C1 segment of cervical spinal cord (tissue), 14 donors: ENCODE measurements at regions not wholly inside any gene's neighbourhood (a gene's known extent, or its start where the extent isn't known, plus 50 kb on each side); places are given as distances from the start of the nearest gene placed in this dataset.
A peak's percentile ranks its signal among the peaks of the same experiment; 100 is the strongest.

Experiments used
- DNase-seq, 14 donors: peaks; one replicate each; lab custom pipeline; 2025; lab: John Stamatoyannopoulos, UW

DNA sequence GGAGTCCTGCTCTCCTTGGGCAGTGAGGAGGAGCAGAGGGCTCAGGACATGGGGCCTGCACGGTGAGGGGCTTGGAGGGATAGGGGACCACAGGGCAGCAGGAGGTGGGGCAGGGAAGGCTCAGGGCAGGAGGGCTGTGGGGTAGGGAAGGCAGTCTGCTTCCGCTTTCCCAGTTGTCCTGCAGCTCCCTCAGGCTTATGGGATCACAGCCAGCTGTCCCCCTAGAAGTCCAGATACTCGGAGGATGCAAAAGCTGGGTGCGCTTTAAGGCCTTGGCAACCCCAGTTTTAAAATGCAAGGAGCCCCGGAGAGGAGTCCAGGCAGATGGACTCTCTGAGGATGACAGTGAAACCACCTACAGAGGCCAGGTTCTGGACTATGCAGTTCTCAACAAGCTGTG, 299.1 kb upstream of the FOXF1 start:
- no peak for DNase-seq

DNA sequence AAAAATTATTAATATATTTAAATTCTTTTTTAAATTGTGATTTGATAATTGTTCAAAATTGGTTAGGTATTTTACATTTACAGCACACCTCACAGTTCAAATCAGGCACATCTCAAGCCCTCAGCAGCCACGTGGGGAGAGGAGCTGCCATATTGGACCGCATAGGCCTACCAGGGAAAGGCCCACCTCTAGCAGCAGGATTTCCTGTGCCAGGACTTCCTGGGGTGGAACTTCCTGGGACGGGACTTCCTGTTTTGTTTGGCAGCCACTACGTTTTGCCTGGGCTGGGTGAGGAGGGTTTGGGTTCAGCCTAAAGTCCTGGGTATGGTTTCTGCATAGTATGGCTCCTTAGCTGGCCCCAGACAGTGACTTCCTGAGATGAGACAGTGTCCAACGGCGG, 298.5 kb upstream of the FOXF1 start:
- no peak for DNase-seq

DNA sequence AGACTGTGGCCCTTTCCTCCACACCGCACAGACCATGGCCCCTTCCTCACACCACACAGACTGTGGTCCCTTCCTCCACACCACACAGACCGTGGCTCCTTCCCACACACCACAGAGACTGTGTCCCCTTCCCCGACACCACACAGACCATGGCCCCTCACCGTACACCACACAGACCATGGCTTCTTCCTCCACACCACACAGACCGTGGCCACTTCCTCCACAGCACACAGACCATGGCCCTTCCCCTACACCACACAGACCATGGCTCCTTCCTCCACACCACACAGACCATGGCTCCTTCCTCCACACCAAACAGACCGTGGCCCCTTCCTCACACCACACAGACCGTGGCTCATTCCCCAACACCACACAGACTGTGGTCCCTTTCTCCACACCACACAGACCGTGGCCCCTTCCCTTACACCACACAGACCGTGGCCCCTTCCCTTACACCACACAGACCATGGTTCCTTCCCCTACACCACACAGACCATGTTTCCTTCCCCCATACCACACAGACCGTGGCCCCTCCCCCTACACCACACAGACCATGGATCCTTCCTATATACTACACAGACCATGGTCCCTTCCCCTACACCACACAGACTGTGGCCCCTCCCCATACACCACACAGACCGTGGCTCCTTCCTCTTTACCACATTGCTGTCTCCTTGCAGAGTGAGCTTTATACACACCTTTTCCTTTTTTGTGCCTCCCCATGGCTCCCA, 297.5 kb upstream of the FOXF1 start:
- peak in 4 of 14 donors; percentile 6 to 34 (median 6) for DNase-seq

DNA sequence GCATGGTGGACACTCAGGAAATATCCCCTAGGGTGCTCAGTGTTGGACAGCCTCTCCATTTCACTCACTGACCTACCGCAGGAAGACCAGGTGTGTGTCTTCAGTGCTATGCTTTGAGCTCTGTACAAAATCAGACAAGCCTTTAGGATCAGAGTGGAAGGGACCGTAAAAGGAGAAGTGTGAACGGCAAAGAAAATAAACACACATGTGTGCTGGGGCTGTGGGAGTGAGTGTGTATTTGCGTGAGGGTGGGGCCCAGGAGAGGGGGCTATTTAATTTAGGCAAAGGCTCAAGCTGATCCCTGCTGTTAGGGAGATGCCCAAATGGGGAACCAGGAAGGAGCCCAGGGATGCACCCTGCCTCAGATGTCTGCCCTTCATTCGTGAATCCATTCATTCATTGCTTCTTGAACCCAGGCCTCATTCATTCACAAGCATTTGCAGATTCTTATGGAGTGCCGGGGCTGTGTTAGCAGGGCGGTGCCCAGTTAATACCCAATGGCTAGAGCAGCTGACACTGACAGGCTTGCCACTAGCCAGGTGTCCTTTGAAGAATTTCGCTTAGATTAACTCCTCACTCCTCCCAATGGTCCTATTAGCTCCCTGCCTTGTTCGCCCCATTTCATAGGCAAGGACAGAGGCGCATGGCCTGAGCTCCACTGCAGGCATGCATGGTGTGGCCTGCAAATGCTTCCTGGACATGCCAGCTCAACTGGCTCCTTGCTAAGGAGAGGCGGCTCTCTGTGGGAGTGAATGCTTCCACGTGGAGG, 296.7 kb upstream of the FOXF1 start:
- no peak for DNase-seq

DNA sequence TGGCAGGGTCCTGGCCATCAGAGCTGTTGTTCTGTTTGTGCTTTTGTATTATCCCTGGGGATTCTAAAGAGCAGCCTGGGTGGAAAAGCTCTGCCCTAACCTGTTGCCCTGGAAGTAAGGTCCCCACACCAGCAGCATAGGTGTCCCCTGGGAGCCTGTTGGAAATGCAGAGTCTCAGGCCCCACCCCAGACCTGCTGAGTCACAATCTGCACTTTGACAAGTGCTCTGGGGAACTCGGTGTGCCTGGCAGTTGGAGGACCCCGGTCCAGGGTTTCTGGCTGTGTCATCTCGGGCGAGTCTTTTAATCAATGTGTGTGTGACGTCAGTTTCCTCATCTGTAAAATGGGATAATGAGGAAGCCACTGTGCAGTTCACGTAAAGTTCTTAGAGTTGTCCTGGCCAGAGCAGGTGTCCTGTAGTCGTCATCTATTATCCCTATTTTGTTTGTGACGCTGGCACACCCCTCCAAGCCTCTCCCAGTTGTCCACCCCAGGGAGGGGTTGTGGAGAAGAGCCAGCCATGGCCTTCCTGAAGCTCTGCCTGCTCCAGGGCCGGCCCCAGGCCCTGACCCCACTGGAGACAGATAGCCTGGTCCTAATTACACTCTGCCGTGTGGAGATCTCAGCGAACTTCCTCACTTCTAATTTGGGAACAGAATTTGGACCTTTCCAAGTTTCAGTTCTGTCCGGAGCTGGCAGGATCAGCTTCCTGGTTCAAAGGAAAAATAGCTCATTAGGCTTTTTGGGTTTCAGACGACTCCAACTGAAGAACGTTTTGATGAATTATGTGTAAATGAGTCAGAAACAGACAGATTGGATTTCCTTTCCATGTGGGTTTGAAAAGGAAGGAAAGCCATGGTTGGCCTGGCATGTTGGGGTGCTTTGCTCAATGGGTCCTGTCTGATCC, 295.7 kb upstream of the FOXF1 start:
- DNase-seq: peak in 1 of 14 donors; percentile 7

DNA sequence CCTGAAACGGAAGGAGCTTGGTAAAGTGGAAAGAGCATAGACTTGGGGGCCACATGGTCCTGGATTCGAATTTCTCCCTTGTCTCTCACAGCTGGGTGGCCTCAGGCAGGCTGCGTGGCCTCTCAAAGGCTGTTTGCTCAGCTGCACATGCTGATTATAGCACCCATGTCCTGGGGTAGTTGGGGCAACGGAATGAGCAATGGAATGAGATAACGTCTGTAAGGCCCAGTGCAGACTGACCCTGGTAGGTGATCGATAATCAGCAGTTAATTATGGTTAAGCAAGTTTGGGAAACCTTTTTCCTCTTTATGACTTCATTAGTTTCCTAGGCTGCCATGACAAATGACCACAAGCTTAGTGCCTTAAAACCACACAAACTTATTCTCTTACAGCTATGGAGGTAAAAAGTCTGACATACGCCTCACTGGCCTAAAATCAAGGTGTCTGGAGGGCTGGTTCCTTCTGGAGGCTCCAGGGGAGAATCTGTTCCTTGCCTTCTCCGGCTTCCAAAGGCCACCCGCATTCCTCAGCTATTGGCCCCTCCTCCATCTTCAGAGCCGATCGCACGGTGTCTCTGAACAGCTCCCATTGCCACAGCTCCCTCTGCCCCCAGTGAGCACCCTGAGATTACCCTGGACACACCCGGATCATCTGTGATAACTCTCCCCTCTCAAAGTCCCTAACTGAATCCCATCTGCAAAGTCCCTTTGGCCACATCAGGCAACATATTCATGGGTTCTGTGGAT, 294.9 kb upstream of the FOXF1 start:
- DNase-seq: no peak

DNA sequence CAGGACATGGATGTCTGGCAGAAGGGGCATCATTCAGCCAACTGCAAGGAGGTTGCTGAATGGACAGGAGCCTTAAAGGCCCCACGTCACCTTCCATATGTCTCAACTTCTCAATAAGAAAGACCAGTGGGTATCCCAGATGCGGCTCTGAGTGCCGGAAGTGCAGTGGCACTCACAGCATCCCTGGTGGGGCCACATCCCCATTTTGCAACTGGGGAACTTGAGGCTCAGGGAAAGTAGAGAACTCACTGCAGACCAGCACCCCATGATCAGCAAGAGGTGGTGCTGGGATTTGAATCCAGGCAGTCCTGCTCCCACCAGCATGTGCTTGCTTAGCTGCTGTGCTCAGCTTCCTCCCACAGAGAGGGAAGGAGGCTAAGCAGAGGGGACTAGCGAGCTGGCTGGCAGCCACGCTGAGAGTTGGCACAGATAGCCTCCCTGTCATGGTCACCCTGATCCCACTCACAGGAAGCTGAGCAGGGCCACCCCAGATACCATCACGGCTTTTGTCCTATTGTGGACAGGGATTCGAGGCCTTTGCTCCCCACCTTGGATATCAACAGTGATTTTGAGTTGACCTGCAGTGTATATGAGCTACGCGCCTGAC, 294.2 kb upstream of the FOXF1 start:
- DNase-seq: no peak

DNA sequence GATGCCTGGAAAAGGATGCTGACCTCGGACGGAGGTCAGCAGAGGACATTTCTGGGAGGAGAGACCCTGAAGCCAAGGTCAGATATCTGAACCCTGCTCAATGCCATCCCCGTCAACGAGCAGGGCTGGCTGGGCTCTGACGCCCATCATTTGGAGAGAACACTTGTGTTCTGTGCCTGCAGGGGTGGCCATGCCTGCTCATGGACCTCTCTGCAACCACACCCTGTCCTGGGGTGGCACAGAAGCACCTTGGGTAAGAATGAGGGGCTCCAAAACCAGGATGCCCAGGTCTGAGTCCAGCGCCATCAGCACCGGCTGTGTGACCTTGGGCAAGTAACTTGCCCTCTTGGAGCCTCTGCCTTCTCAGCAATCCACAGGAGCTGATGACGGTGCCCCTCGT, 293.7 kb upstream of the FOXF1 start:
- no peak for DNase-seq

DNA sequence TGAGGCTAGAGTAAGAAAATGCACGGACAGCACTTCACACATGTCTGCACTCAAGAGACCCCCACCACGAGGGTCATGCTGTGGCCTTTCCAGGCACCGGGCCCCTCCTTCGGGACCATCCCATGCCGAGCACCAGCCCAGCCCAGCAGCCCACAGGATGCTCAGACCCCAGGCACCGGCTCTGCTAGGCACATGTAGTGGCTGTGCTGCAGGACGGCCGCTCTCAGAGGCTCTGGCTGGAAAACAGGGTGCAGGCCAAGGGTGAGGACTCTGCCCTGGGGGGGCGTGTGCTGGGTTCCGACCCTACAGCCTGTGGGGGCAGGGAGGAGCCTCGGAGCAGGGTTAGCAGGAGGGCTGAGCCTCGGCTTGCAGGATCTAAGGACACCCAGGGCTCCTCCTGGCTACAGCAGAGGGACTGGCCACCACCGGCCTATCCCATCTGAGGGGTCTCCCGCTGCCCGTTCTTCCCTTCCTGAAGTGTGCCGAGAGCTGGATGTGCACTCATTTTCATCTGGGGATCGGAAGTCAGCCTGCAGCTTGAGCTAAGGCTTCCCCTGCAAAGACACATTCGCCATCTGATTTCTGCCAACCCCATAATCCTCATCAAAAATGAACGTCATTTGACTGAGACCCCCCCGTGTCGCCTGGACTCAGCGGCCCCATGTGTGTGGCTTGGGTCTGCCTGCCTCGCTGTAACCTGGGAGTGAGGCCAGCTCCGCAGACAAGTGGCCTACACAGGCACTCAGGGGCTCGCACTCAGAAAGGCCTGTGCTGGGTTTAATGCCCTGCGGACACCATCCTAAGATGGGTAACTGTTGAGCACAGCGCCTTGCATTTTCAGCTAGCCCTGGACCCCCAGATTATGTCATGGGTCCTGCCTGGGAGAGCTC, 293.1 kb upstream of the FOXF1 start:
- no peak for DNase-seq

DNA sequence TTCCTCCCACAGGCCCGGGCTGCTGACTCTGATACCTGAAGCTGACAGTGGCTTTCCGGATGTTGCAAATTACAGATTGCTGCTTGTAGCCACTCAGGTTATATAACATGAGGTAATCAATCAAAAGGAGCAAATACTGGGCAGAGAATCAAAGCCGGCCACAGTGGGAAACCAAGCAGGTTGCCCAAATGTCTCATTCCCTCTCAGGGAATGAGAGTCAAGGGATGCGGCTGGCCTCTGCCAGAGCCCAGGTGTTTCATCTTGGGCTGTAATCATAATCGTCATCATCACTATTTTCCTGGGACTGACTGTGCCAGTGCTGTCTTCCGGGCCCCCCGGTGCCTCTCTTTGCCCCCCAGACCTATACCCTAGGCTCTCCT, 292.4 kb upstream of the FOXF1 start:
- DNase-seq: no peak

DNA sequence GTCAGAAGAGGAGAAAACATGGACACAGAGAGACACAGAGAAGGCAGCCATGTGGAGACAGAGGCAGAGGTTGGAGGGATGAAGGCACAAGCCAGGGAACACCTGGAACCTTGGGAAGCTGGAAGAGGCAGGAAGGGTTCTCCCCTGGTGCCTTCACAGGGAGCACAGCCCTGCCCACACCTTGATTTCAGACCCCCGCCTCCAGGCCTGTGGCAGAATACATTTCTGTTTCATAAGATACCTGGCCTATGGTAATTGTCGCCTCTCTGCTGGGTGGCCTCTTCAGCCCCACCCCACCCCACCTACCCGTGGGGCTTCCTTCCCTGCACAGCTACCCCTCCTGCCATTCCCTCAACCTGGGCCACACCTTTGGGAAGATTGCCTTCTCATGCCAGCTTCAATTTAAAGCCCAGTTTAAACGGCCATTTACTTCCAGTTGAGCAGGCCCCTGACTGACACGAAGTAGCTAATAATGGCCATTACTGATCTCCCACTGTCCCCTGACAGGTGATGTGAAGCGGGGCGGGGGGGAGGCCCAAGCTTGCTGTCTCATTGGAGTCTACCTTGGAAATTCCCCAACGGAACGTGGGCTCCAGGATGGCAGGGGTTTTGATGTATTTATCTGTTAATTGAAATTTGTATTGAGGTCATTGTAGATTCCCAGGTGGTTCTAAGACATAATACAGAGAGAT, 291.7 kb upstream of the FOXF1 start:
- DNase-seq: no peak

DNA sequence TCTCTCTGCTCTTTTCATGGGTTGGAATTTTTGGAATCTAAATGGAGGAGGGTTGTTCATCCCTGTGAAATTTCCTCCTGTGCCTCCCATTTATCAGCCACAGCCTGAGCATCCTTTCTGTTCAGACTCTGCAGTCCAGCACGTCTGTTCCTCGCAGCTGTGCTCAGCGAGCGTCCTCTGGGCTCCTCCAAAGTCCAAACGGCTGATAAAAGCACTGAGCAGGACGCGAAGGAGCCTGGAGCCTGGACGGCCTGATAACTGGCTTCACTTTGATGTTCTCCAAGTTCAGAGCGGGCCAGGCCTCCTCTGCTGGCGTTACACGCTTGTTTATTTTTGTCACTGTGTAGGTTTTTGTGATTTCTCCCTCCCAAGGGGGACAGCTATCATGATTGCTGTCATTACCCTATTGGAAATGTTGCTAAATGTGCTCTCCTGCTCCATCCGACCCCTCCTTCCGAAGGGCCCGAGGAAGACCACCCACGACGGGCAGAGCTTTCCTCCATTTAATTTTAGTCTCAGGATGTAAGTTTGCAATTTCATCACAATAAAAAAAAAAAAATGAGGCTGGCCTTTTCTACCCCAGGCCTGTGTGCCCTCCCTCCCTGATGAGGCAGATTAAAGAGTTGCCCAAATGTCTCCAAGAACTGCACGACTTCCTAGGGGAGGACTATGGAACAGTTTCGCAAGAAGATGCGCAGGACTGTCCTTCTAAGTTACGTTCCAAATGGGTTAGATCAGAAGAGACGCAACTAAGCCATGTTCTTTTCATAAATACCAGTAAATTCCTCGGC, 290.5 kb upstream of the FOXF1 start:
- DNase-seq: no peak

DNA sequence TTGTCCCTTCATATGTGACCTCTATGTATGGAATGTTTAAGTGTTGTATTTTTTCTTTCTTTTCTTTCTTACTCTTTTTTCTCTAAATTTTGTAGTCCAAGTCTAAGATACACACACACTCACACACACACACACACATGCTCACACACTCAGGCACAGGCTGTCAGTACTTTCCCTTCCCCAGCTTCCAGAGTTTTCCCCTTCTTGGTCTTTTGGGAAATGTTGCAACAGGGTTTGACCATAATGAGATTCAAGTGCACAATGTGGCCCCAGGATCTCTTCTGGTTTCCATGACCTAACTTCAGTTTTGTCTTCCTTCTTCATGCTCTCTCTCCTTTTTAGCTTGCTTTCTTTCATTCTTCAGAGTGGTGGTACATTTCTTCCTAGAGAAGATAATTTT, 289.8 kb upstream of the FOXF1 start:
- no peak for DNase-seq

DNA sequence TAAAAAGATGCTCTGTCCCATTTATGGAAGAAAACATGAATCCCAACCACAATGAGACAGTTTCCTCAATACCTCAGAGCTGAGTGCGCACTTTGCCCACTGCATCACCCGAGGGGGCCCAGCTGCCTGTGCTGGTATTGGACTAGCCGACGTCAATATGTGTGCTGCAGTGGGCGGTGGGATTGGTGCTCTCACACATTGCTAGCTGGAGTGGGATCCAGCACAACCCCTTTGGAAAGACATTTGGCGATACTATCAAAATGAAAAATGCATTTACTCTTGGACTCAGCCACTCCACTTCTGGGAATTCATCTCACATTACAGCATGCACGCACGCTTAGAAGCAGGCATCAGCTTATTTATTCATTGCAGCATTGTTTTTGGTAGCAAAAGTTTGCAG, 289.2 kb upstream of the FOXF1 start:
- DNase-seq: no peak

DNA sequence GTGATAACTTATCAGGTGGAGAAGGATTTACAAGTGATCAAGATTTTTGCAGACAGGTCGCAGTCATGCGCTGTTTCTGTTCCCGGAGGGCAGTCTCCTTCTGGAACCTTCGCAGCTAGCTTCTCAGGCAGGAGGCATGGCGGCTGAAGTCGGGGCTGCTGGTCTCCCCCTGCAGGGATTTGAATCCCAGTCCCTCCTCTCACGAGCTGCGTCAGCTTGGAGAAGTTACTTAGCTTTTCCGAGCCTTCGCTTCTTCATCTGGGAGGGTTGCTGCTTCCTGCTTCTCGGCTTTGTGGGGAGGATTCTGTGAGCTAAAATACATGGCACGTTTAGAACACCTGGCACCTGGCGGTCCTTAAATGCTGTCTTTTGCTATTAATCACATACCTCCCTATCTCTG, 287.8 kb upstream of the FOXF1 start:
- no peak for DNase-seq

DNA sequence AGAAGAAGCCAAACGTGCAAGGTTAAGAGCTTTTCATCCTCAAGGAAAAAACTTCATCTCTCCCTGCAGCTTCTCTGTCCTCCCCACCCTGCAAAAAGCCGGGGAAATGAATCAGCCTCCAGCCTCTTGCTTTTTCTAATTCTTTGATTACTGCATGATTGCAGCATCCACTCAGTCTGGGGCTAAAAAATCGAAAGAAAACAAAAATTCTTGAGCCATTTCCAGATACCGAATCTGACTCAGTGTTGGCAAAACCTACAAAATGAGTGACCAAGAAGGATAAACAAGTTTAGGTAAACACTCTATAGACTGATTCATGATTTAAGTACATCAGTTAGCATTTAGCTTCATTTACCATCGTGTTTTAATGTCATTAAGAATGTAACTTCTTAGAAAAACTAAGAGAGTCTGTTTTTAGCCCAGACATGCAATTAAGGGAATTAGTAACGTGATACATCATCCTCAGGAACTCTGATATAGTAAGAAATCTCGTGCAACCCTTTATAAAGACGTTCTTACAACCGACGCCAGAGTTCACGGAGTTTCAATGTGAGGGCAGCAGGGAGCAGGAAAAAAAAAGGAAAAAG, 287.3 kb upstream of the FOXF1 start:
- no peak for DNase-seq

DNA sequence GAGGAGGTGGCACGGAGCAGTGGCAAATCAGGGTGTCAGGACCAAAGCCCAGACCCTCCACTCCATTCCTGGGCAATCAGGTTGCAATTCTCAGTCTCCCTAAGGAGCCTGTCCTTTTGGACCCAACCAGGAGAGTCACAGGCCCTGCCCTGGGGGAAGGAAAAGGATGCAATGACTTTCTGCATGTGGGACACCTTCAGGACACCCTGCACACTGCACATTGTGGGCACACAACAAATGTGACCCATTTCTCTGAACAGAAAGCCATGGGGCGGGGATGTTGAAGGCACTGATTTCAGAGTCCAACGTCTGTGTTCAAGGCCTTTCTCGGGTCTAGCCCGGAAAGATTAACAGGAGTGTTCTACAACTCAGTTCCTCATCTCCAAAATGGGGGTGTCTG, 286.2 kb upstream of the FOXF1 start:
- DNase-seq: no peak

DNA sequence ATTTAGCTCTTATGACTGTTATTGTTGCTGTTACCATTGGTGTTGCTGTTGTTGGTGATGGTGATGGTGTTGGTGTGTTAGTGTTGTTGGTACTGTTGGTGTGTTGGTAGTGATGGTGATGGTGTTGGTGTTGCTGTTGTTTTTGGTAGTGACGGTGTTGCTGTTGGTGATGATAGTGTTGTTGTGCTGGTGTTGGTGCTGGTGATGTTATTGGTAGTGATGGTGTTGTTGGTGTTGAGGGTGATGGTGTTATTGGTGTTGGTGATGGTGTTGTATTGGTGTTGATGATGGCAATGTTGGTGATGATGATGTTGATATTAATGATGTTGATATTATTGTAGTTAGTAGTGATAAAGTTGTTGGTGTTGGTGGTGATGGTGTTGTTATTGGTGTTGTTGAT, 285.7 kb upstream of the FOXF1 start:
- no peak for DNase-seq
